ENCODE measurements at regions not wholly inside any gene's neighbourhood (a gene's known extent, or its start where the extent isn't known, plus 50 kb on each side); places are given as distances from the start of the nearest gene placed in this dataset.

DNA sequence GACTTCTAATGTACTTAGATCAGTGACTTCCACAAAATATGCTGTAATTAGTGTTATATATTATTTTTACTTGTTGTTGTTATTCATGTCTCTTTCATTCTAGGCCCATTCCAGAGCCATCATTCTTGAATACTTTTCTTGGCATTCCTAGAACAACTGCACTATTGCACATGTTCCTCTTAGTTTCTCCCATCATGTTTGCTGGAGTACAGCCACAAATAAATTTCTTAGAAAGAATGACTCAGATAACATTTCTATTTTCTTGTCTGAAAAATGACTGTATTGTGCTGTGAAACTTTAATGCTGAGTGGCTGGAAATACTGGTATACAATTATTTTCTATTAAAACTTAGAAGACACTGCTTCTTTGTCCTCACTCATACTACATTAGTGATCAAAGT is 651.0 kb upstream of the STEAP1 start:
- no peak for TF ChIP-seq POLR2A (IDR thresholded peaks at IDR 0.05)
- TF ChIP-seq CTCF (IDR thresholded peaks at IDR 0.05): no peak

All from heart left ventricle (tissue), 13 donors.